Prostate gland (tissue), 2 donors: ENCODE measurements at regions not wholly inside any gene's neighbourhood (a gene's known extent, or its start where the extent isn't known, plus 50 kb on each side); places are given as distances from the start of the nearest gene placed in this dataset.

Experiments used
- POLR2A ChIP-seq: fragments of 450-650 bp; IDR thresholded peaks from one replicate; pipeline ENCODE4 v1.6.1; 2016; ENCODE audit warnings: antibody characterized with exemption, mild to moderate bottlenecking
- TF ChIP-seq, protein P1 (sequence below), 4 experiments: fragments of 200-600 bp in 2 of 4; fragments of 450-650 bp in 2 of 4; sonication (generic) in 2 of 4; IDR thresholded peaks; 1 replicate in 3 of 4; 2 replicates in 1 of 4; pipeline ENCODE4 v1.5.1; 2016 to 2019; ENCODE audit warnings: antibody characterized with exemption in 4 of 4, mild to moderate bottlenecking in 2 of 4, moderate library complexity in 2 of 4

DNA sequence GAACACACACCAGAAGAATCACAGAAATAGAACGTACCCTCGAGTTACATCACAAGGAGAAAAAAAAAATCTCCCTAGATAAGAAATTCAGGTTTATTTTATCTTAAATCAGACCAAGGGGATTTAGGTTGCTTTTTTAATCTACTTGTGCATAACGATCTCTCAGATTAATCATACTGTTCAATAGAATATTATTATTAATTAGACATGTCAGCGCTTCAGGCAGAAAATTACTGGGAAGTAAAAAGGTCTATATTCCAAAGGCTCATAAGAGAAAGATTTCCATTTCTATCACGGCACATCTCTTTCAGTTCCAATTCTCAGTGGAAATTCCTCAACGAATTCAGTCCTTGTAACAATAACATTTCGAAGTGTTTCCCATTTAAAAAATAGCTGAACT is 77.7 kb upstream of the PSMD7 start:
- TF ChIP-seq, protein P1, sequence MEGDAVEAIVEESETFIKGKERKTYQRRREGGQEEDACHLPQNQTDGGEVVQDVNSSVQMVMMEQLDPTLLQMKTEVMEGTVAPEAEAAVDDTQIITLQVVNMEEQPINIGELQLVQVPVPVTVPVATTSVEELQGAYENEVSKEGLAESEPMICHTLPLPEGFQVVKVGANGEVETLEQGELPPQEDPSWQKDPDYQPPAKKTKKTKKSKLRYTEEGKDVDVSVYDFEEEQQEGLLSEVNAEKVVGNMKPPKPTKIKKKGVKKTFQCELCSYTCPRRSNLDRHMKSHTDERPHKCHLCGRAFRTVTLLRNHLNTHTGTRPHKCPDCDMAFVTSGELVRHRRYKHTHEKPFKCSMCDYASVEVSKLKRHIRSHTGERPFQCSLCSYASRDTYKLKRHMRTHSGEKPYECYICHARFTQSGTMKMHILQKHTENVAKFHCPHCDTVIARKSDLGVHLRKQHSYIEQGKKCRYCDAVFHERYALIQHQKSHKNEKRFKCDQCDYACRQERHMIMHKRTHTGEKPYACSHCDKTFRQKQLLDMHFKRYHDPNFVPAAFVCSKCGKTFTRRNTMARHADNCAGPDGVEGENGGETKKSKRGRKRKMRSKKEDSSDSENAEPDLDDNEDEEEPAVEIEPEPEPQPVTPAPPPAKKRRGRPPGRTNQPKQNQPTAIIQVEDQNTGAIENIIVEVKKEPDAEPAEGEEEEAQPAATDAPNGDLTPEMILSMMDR (IDR thresholded peaks at IDR 0.05): no peak
- no peak for TF ChIP-seq POLR2A
